ENCODE measurements at regions not wholly inside any gene's neighbourhood (a gene's known extent, or its start where the extent isn't known, plus 50 kb on each side); places are given as distances from the start of the nearest gene placed in this dataset.

DNA sequence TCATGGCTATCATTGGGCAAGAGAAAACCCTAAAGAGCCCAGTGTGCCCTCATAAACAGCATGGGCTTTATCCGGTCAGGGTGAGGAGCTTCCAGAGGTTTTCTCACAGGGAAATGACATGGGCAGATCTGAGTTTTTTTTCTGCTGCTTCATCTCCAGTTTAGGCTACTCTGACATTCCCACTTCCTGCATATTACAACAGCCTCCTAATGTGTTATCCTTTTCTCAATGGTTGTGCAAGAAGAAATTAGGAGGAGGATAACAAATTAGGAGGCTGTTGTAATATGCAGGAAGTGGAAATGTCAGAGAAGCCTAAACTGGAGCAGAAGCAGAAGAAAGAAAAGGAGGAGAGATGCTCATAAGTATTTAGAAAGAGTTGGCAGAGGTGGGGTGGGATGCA lies 175.6 kb downstream of the MTHFS start:
- BruUV-seq (replicated peaks), result no TSS peak
- DNase-seq (ENCODE audit: low read depth, low spot score) (no peak), FAIRE-seq (no peak)
- H3K4me1 ChIP-seq (ENCODE audit: control insufficient read depth, extremely low read depth, insufficient read depth, low read length), result no peaks in the 10 kb centered on the region
- H3K4me2 ChIP-seq (ENCODE audit: insufficient read depth, low read length), result no peak overlapping the region
- H4K20me1 ChIP-seq (replicated peaks; ENCODE audit: control insufficient read depth, extremely low read depth, insufficient read depth, low read length), result no peaks in the 10 kb centered on the region
- H3K9ac ChIP-seq (replicated peaks; ENCODE audit: extremely low read depth, insufficient read depth, low read length), result no peak overlapping the region
- no peak for TF ChIP-seq FOS (IDR thresholded peaks at IDR 0.05; ENCODE audit: borderline replicate concordance, insufficient read depth, low read length)
- no peak for TF ChIP-seq POLR2AphosphoS5 (IDR thresholded peaks at IDR 0.05; ENCODE audit: insufficient read depth, low read depth, low read length)
- TF ChIP-seq, protein P1, sequence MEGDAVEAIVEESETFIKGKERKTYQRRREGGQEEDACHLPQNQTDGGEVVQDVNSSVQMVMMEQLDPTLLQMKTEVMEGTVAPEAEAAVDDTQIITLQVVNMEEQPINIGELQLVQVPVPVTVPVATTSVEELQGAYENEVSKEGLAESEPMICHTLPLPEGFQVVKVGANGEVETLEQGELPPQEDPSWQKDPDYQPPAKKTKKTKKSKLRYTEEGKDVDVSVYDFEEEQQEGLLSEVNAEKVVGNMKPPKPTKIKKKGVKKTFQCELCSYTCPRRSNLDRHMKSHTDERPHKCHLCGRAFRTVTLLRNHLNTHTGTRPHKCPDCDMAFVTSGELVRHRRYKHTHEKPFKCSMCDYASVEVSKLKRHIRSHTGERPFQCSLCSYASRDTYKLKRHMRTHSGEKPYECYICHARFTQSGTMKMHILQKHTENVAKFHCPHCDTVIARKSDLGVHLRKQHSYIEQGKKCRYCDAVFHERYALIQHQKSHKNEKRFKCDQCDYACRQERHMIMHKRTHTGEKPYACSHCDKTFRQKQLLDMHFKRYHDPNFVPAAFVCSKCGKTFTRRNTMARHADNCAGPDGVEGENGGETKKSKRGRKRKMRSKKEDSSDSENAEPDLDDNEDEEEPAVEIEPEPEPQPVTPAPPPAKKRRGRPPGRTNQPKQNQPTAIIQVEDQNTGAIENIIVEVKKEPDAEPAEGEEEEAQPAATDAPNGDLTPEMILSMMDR (IDR thresholded peaks at IDR 0.05; ENCODE audit: extremely low read depth in 1 of 2, insufficient read depth in 1 of 2, low read depth in 1 of 2, low read length in 2 of 2), result no peak
- TF ChIP-seq JUN (IDR thresholded peaks at IDR 0.05; ENCODE audit: borderline replicate concordance, insufficient read depth, insufficient read length, low read depth), result no peak
- TF ChIP-seq, protein P2, sequence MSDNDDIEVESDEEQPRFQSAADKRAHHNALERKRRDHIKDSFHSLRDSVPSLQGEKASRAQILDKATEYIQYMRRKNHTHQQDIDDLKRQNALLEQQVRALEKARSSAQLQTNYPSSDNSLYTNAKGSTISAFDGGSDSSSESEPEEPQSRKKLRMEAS (IDR thresholded peaks at IDR 0.05; ENCODE audit: insufficient read depth, insufficient read length), result no peak
- TF ChIP-seq POLR2A (IDR thresholded peaks at IDR 0.05; ENCODE audit: low read depth, low read length), result no peak
- no peaks in the 10 kb centered on the region for H3K9me1 ChIP-seq (replicated peaks; ENCODE audit: control insufficient read depth, extremely low read depth, insufficient read depth, low read length)
- H3K9me3 ChIP-seq (replicated peaks; ENCODE audit: control insufficient read depth, insufficient read depth, low read length), result no peaks in the 10 kb centered on the region
- H3K4me3 ChIP-seq (replicated peaks in 1 of 3; ENCODE audit: insufficient read depth in 1 of 3, low read depth in 1 of 3, low read length in 3 of 3), result no peak overlapping the region
- ChIA-PET POLR2A (no interaction called here), CTCF (no interaction called here)
- H3K36me3 ChIP-seq (ENCODE audit: control insufficient read depth in 2 of 2, extremely low read depth in 1 of 2, insufficient read depth in 2 of 2, low read length in 2 of 2), result no peaks in the 10 kb centered on the region
- dilution Hi-C loops (cut with MboI; ENCODE audit: extremely low pct_ligation_motif_present, low sequenced_read_pairs) (no loop called here), intact Hi-C loops (cut with micrococcal nuclease) (no loop called here)
- H3K27ac ChIP-seq (ENCODE audit: insufficient read depth, low read depth, low read length), result no peak overlapping the region
- H3K27me3 ChIP-seq (ENCODE audit: control insufficient read depth in 2 of 2, insufficient read depth in 2 of 2, low read length in 2 of 2), result no peaks in the 10 kb centered on the region
- no peak overlapping the region for H2AFZ ChIP-seq (ENCODE audit: low read depth, low read length)
- no peaks in the 10 kb centered on the region for H3K79me2 ChIP-seq (ENCODE audit: control insufficient read depth, insufficient read depth, low read length)

DNA sequence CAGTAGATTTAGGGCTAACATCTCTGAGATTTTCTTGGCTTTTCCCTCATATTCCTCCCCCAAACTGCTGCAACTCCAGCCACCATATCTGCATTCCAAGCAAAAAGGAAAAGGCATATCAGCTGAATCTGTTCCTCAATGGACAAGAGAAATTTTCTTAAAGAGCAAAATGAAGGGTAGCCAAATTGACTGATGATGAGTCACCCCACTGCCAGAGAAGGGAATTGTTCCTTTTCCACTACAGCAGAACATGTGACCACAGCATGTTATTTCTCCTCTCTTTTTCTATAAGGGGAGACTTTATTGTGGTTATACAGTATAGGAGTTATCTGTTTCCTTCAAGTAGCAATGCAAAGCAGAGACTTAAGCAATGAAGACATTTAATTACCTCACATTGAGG lies 172.5 kb downstream of the MTHFS start:
- FAIRE-seq (no peak), DNase-seq (ENCODE audit: low read depth, low spot score) (no peak)
- TF ChIP-seq, protein P1 (IDR thresholded peaks at IDR 0.05; ENCODE audit: extremely low read depth in 1 of 2, insufficient read depth in 1 of 2, low read depth in 1 of 2, low read length in 2 of 2), result no peak
- peak; percentile 19 for TF ChIP-seq FOS (IDR thresholded peaks at IDR 0.05; ENCODE audit: borderline replicate concordance, insufficient read depth, low read length)
- peak; percentile 9 for TF ChIP-seq JUN (IDR thresholded peaks at IDR 0.05; ENCODE audit: borderline replicate concordance, insufficient read depth, insufficient read length, low read depth)
- H3K4me1 ChIP-seq (ENCODE audit: control insufficient read depth, extremely low read depth, insufficient read depth, low read length), result no peaks in the 10 kb centered on the region
- H3K4me3 ChIP-seq (replicated peaks in 1 of 3; ENCODE audit: insufficient read depth in 1 of 3, low read depth in 1 of 3, low read length in 3 of 3), result no peak overlapping the region
- intact Hi-C loops (cut with micrococcal nuclease) (no loop called here), dilution Hi-C loops (cut with MboI; ENCODE audit: extremely low pct_ligation_motif_present, low sequenced_read_pairs) (no loop called here)
- no peaks in the 10 kb centered on the region for H3K9me3 ChIP-seq (replicated peaks; ENCODE audit: control insufficient read depth, insufficient read depth, low read length)
- H3K9ac ChIP-seq (replicated peaks; ENCODE audit: extremely low read depth, insufficient read depth, low read length), result no peak overlapping the region
- H3K27me3 ChIP-seq (ENCODE audit: control insufficient read depth in 2 of 2, insufficient read depth in 2 of 2, low read length in 2 of 2), result no peaks in the 10 kb centered on the region
- no peaks in the 10 kb centered on the region for H3K9me1 ChIP-seq (replicated peaks; ENCODE audit: control insufficient read depth, extremely low read depth, insufficient read depth, low read length)
- ChIA-PET CTCF (no interaction called here), POLR2A (no interaction called here)
- no peaks in the 10 kb centered on the region for H3K79me2 ChIP-seq (ENCODE audit: control insufficient read depth, insufficient read depth, low read length)
- no peak overlapping the region for H2AFZ ChIP-seq (ENCODE audit: low read depth, low read length)
- H3K36me3 ChIP-seq (ENCODE audit: control insufficient read depth in 2 of 2, extremely low read depth in 1 of 2, insufficient read depth in 2 of 2, low read length in 2 of 2), result no peaks in the 10 kb centered on the region
- H3K4me2 ChIP-seq (ENCODE audit: insufficient read depth, low read length), result no peak overlapping the region
- BruUV-seq (replicated peaks), result no TSS peak
- no peaks in the 10 kb centered on the region for H4K20me1 ChIP-seq (replicated peaks; ENCODE audit: control insufficient read depth, extremely low read depth, insufficient read depth, low read length)
- H3K27ac ChIP-seq (ENCODE audit: insufficient read depth, low read depth, low read length), result no peak overlapping the region

Measured in endothelial cell of umbilical vein (primary cell).